ENCODE measurements at regions not wholly inside any gene's neighbourhood (a gene's known extent, or its start where the extent isn't known, plus 50 kb on each side); places are given as distances from the start of the nearest gene placed in this dataset.

- H3K27me3 Mint-ChIP-seq (ENCODE audit: low read depth), result no peaks in the 10 kb centered on the region
- TF ChIP-seq, protein P1, sequence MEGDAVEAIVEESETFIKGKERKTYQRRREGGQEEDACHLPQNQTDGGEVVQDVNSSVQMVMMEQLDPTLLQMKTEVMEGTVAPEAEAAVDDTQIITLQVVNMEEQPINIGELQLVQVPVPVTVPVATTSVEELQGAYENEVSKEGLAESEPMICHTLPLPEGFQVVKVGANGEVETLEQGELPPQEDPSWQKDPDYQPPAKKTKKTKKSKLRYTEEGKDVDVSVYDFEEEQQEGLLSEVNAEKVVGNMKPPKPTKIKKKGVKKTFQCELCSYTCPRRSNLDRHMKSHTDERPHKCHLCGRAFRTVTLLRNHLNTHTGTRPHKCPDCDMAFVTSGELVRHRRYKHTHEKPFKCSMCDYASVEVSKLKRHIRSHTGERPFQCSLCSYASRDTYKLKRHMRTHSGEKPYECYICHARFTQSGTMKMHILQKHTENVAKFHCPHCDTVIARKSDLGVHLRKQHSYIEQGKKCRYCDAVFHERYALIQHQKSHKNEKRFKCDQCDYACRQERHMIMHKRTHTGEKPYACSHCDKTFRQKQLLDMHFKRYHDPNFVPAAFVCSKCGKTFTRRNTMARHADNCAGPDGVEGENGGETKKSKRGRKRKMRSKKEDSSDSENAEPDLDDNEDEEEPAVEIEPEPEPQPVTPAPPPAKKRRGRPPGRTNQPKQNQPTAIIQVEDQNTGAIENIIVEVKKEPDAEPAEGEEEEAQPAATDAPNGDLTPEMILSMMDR (IDR thresholded peaks at IDR 0.05; ENCODE audit: unreplicated experiment), result no peak
- H3K36me3 Mint-ChIP-seq, result no peaks in the 10 kb centered on the region
- peaks cover 5% of the 10 kb centered on the region for H3K4me1 Mint-ChIP-seq
- peaks cover 40% of the 10 kb centered on the region for H3K9me3 Mint-ChIP-seq
- H3K4me3 Mint-ChIP-seq, result no peak overlapping the region
- DNase-seq (ENCODE audit: low spot score in 2 of 2, unreplicated experiment in 2 of 2), result no peak
- H3K27ac Mint-ChIP-seq, result no peak overlapping the region
These were observed 62.9 kb upstream of the APCDD1 start for GRCh38 chr18:10391506-10391905.

DNA sequence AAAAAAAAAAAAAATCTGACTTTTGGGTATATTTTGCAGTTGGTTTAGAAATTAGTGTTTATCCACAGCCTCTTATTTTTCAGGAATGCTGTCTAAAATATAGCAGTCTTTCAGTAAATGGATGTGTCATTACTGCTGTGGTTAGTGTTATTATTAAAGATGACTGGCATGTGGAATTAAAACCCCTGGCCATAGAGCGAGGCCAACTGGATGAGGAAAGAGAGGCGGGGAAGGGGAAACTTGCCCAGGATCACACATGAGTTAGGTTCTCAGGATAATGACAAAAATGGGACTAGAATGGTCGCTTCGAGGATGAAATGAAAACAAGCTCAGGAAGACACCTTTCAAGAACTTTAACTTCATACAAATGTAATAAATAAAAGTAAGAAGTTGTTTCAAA, 57.4 kb upstream of the APCDD1 start:
- Mint-ChIP-seq H3K27me3 (ENCODE audit: low read depth) (no peaks in the 10 kb centered on the region), H3K9me3 (peaks cover 17% of the 10 kb centered on the region), H3K27ac (no peak overlapping the region), H3K4me3 (no peak overlapping the region), H3K4me1 (peaks cover 28% of the 10 kb centered on the region), H3K36me3 (no peaks in the 10 kb centered on the region)
- TF ChIP-seq, protein P1 (IDR thresholded peaks at IDR 0.05; ENCODE audit: unreplicated experiment), result no peak
- DNase-seq (ENCODE audit: low spot score in 2 of 2, unreplicated experiment in 2 of 2), result no peak

GRCh38 chr18:10398571-10398970, 55.9 kb upstream of the APCDD1 start:
- peaks cover 35% of the 10 kb centered on the region for H3K4me1 Mint-ChIP-seq
- H3K36me3 Mint-ChIP-seq, result no peaks in the 10 kb centered on the region
- DNase-seq (ENCODE audit: low spot score in 2 of 2, unreplicated experiment in 2 of 2), result no peak
- no peak overlapping the region for H3K4me3 Mint-ChIP-seq
- H3K9me3 Mint-ChIP-seq, result peaks cover 7% of the 10 kb centered on the region
- TF ChIP-seq, protein P1 (IDR thresholded peaks at IDR 0.05; ENCODE audit: unreplicated experiment), result no peak
- no peak overlapping the region for H3K27ac Mint-ChIP-seq
- no peaks in the 10 kb centered on the region for H3K27me3 Mint-ChIP-seq (ENCODE audit: low read depth)

GRCh38 chr18:10399465-10399864, 55.0 kb upstream of the APCDD1 start:
- H3K27ac Mint-ChIP-seq, result no peak overlapping the region
- no peak for DNase-seq (ENCODE audit: low spot score in 2 of 2, unreplicated experiment in 2 of 2)
- peaks cover 44% of the 10 kb centered on the region for H3K4me1 Mint-ChIP-seq
- no peaks in the 10 kb centered on the region for H3K27me3 Mint-ChIP-seq (ENCODE audit: low read depth)
- TF ChIP-seq, protein P1 (IDR thresholded peaks at IDR 0.05; ENCODE audit: unreplicated experiment), result no peak
- no peaks in the 10 kb centered on the region for H3K36me3 Mint-ChIP-seq
- no peak overlapping the region for H3K4me3 Mint-ChIP-seq
- no peaks in the 10 kb centered on the region for H3K9me3 Mint-ChIP-seq

GRCh38 chr18:10400534-10401307, 53.7 kb upstream of the APCDD1 start:
- H3K4me3 Mint-ChIP-seq, result no peak overlapping the region
- no peaks in the 10 kb centered on the region for H3K27me3 Mint-ChIP-seq (ENCODE audit: low read depth)
- no peaks in the 10 kb centered on the region for H3K9me3 Mint-ChIP-seq
- DNase-seq (ENCODE audit: low spot score in 2 of 2, unreplicated experiment in 2 of 2), result no peak
- peaks cover 53% of the 10 kb centered on the region for H3K4me1 Mint-ChIP-seq
- H3K36me3 Mint-ChIP-seq, result no peaks in the 10 kb centered on the region
- H3K27ac Mint-ChIP-seq, result no peak overlapping the region
- TF ChIP-seq, protein P1 (IDR thresholded peaks at IDR 0.05; ENCODE audit: unreplicated experiment), result no peak
